PFSK-1 (cell line): ENCODE measurements at regions not wholly inside any gene's neighbourhood (a gene's known extent, or its start where the extent isn't known, plus 50 kb on each side); places are given as distances from the start of the nearest gene placed in this dataset.
A peak's percentile ranks its signal among the peaks of the same experiment; 100 is the strongest.

Experiments
- FOXP2 ChIP-seq: optimal IDR thresholded peaks from 2 replicates; pipeline ENCODE3; 2011; ENCODE audit warnings: borderline replicate concordance, control low read depth, inconsistent platforms; ENCODE audit not compliant: insufficient read depth; ENCODE audit errors: extremely low read length, extremely low read depth
- POLR2AphosphoS5 ChIP-seq: IDR thresholded peaks from 2 replicates; pipeline ENCODE4 v1.6.1; 2012; ENCODE audit warnings: low read depth, mild to moderate bottlenecking, control low read depth, low read length, moderate library complexity
- REST ChIP-seq, 2 experiments: IDR thresholded peaks; 2 replicates each; pipeline versions ENCODE4 v1.6.1 to v1.8.0; 2011 to 2012; ENCODE audit warnings: low read depth in 2 of 2, low read length in 2 of 2, control low read depth in 1 of 2, inconsistent platforms in 1 of 2, mild to moderate bottlenecking in 1 of 2, moderate library complexity in 1 of 2; ENCODE audit not compliant: insufficient read depth in 1 of 2
- SIN3A ChIP-seq: IDR thresholded peaks from 2 replicates; pipeline ENCODE4 v1.6.1; 2012; ENCODE audit warnings: mild to moderate bottlenecking, low read length, moderate library complexity, borderline replicate concordance; ENCODE audit not compliant: insufficient read depth
- TAF1 ChIP-seq: IDR thresholded peaks from 2 replicates; pipeline ENCODE4 v1.6.1; 2012; ENCODE audit warnings: low read length, control low read depth, borderline replicate concordance; ENCODE audit not compliant: insufficient read depth

- TF ChIP-seq SIN3A (no peak), POLR2AphosphoS5 (no peak), TAF1 (no peak), REST (IDR thresholded peaks at IDR 0.05; ENCODE audit: insufficient read depth in 1 of 2, low read depth in 2 of 2, low read length in 2 of 2) (no peak), FOXP2 (no peak)
These were observed 433.3 kb downstream of the XYLT1 start for GRCh38 chr16:17037499-17037898.

GRCh38 chr16:17038415-17038814, 432.3 kb downstream of the XYLT1 start:
- TF ChIP-seq REST (IDR thresholded peaks at IDR 0.05; ENCODE audit: insufficient read depth in 1 of 2, low read depth in 2 of 2, low read length in 2 of 2) (peak in 1 of 2 experiments; percentile 90; a peak in 2 of 4 replicates), SIN3A (no peak), POLR2AphosphoS5 (no peak), FOXP2 (no peak), TAF1 (no peak)

GRCh38 chr16:17050468-17050867, 420.3 kb downstream of the XYLT1 start:
- no peak for TF ChIP-seq FOXP2
- TF ChIP-seq TAF1, result no peak
